Large intestine (tissue), 3 donors: ENCODE measurements at regions not wholly inside any gene's neighbourhood (a gene's known extent, or its start where the extent isn't known, plus 50 kb on each side); places are given as distances from the start of the nearest gene placed in this dataset.

Source experiments
- DNase-seq, 2 donors: peaks; one replicate each; pipeline versions ENCODE4 v3.0.0 to v3.0.0-alpha.2; 2013
- H3K27ac ChIP-seq: one replicate; pipeline ENCODE4 v1.5.1; 2013; ENCODE audit warnings: low read length
- H3K27me3 ChIP-seq: 2 replicates; pipeline ENCODE4 v1.6.1; 2013; ENCODE audit warnings: low read length; ENCODE audit not compliant: control insufficient read depth, insufficient read depth
- H3K36me3 ChIP-seq: 2 replicates; pipeline ENCODE4 v1.6.1; 2013; ENCODE audit warnings: low read length; ENCODE audit not compliant: control insufficient read depth, insufficient read depth
- H3K4me1 ChIP-seq: one replicate; pipeline ENCODE4 v1.6.1; 2013; ENCODE audit warnings: low read length; ENCODE audit not compliant: control insufficient read depth, insufficient read depth
- H3K4me3 ChIP-seq: one replicate; pipeline ENCODE4 v1.5.1; 2013; ENCODE audit warnings: low read length
- H3K9me3 ChIP-seq: one replicate; pipeline ENCODE4 v1.6.1; 2013; ENCODE audit warnings: mild to moderate bottlenecking, low read depth, low read length, moderate library complexity; ENCODE audit not compliant: control insufficient read depth
- WGBS: methylation state at CpG from one replicate; pipeline ENCODE4 v1.1.5; 2013; ENCODE audit warnings: low lambda C conversion rate; ENCODE audit not compliant: insufficient coverage; 5-methylcytosine and 5-hydroxymethylcytosine counted together

- Histone ChIP-seq H3K36me3 (no peaks in the 10 kb centered on the region), H3K4me1 (no peaks in the 10 kb centered on the region), H3K9me3 (peaks cover 26% of the 10 kb centered on the region), H3K27me3 (no peaks in the 10 kb centered on the region), H3K27ac (no peak overlapping the region), H3K4me3 (no peak overlapping the region)
- no CpG with 5 or more reads among the region's 34 CpGs for WGBS
- no peak for DNase-seq
These were observed 589.2 kb upstream of the SALL3 start for GRCh38 chr18:78390348-78390951.

GRCh38 chr18:78390952-78391348 lies 588.7 kb upstream of the SALL3 start:
- Histone ChIP-seq H3K4me3 (no peak overlapping the region), H3K4me1 (no peaks in the 10 kb centered on the region), H3K9me3 (peaks cover 27% of the 10 kb centered on the region), H3K27ac (no peak overlapping the region), H3K36me3 (no peaks in the 10 kb centered on the region), H3K27me3 (no peaks in the 10 kb centered on the region)
- no peak for DNase-seq
- no CpG with 5 or more reads among the region's 33 CpGs for WGBS

DNA sequence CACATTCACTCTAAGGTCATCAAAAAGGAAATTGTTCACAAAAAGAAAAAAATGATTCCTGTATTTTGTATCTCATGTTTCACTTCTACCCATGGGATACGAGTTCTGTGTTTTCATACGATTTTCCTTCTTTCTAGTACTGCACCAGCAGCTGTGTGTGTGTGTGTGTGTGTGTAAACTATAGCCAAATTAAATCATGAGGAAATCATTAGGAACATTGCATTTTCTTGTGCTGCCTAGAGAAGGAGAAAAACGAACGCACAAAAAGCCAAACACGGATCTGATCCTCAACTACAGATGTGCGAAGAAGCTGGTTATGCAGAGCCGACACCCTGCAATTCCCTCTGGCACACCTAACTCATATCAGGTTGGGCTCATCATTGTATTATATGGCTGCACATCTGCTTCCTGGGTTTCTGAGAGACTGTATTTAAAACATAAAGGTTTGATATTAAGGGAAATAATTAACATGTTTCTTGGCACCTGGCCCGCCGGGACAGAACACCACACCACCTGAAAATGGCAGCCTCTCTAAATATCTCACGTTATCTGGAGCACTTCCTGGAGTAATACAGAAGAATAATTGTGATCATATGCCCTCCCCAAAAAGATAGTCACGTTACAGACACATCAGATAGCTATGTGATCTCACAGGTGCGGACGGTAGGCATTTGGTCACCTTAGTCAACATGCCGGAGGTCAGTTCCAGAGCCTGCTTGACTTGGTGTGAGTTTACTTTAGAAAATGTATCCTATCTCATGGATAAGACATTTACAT lies 586.3 kb upstream of the SALL3 start:
- no peaks in the 10 kb centered on the region for H3K27me3 ChIP-seq
- H3K4me1 ChIP-seq = no peaks in the 10 kb centered on the region
- WGBS = no CpG with 5 or more reads among the region's 14 CpGs
- H3K36me3 ChIP-seq = no peaks in the 10 kb centered on the region
- H3K4me3 ChIP-seq = no peak overlapping the region
- H3K9me3 ChIP-seq = peaks cover 30% of the 10 kb centered on the region
- DNase-seq = no peak
- H3K27ac ChIP-seq = no peak overlapping the region

DNA sequence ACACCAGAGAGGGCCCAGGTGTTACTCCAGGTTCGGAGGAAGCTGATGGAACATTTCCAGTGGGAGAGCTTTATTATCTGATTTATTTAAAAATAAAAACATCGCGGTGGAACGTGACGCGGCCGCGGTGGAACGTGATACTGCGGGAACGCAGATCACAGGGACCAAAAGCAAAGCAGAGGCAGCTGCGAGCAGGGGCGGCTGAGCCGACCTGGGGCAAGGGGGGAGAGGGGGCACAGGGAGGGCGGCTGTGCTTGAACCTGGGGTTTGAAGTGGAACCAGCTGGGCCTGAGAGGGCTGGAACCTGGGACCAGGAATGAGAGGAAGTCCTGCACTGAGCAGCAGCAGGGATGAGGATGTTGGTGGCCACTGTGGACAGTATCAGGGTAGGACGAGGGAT lies 583.5 kb upstream of the SALL3 start:
- Histone ChIP-seq H3K4me1 (no peaks in the 10 kb centered on the region), H3K36me3 (no peaks in the 10 kb centered on the region), H3K27ac (no peak overlapping the region), H3K27me3 (no peaks in the 10 kb centered on the region), H3K9me3 (peaks cover 13% of the 10 kb centered on the region), H3K4me3 (no peak overlapping the region)
- 98% methylated on average over 11 of the region's 16 CpGs for WGBS
- DNase-seq = no peak

- DNase-seq = no peak
- Histone ChIP-seq H3K9me3 (peaks cover 8% of the 10 kb centered on the region), H3K27me3 (no peaks in the 10 kb centered on the region), H3K36me3 (no peaks in the 10 kb centered on the region), H3K4me3 (no peak overlapping the region), H3K4me1 (no peaks in the 10 kb centered on the region), H3K27ac (no peak overlapping the region)
- WGBS = no CpG with 5 or more reads among the region's 10 CpGs
These were observed 582.9 kb upstream of the SALL3 start for GRCh38 chr18:78396756-78397155.

DNA sequence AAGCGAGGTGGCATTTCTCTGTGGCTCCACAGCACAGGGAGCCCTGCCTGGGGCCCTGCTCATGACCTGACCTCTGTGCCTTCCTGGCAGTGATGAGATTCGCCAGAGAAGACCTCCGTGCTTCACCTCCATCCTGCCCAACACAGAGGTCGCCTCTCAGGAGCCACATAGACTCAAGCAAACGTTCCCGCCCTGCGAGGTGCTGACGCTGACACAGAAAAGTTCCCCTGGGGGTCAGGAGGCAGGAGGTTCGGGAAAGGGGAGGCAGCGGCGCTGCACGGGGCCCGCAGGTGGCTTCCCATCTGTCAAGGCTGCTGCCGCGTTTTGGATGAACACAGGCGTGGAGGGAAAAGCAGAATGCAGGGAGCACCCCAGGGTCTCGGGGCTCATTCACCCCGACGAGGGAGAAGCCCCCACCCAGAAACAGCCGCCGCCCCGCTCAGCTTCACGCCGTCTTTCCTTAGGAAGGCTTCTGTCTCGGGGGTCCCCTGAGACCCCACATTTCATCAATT lies 579.6 kb upstream of the SALL3 start:
- WGBS = no CpG with 5 or more reads among the region's 25 CpGs
- H3K27ac ChIP-seq = no peak overlapping the region

DNA sequence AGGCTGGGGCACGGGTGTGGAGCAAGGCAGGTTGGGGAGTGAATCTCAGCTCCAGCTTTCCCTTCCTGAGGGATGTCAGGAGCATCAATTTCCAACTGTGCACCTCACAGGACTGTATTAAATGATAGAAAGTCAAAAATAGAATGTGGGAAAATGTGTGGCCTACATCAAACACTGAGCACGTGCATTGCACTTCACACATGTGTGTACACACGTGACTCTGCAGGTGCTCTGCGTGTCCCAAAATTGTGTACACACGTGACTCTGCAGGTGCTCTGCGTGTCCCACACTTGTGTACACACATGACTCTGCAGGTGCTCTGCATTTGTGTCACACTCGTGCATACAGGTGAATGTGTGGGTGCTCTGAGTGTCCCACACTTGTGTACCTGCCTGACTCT lies 577.2 kb upstream of the SALL3 start:
- Histone ChIP-seq H3K27ac (no peak overlapping the region), H3K4me3 (no peak overlapping the region), H3K9me3 (peaks cover 8% of the 10 kb centered on the region), H3K4me1 (no peaks in the 10 kb centered on the region), H3K27me3 (no peaks in the 10 kb centered on the region), H3K36me3 (no peaks in the 10 kb centered on the region)
- DNase-seq = no peak
- WGBS = no CpG with 5 or more reads among the region's 7 CpGs

More for the DNA sequence above, 579.6 kb upstream of the SALL3 start:
- no peaks in the 10 kb centered on the region for H3K27me3 ChIP-seq
- peaks cover 11% of the 10 kb centered on the region for H3K9me3 ChIP-seq
- H3K4me1 ChIP-seq = no peaks in the 10 kb centered on the region
- H3K36me3 ChIP-seq = no peaks in the 10 kb centered on the region
- no peak for DNase-seq
- H3K4me3 ChIP-seq = no peak overlapping the region

GRCh38 chr18:78402966-78403365 lies 576.7 kb upstream of the SALL3 start:
- WGBS = no CpG with 5 or more reads among the region's 7 CpGs
- H3K36me3 ChIP-seq = no peaks in the 10 kb centered on the region

GRCh38 chr18:78403371-78403770 lies 576.2 kb upstream of the SALL3 start:
- no peaks in the 10 kb centered on the region for H3K4me1 ChIP-seq
- no peak for DNase-seq
- no peak overlapping the region for H3K4me3 ChIP-seq
- WGBS = 60% methylated on average over 1 of the region's 9 CpGs
- no peaks in the 10 kb centered on the region for H3K36me3 ChIP-seq
- H3K9me3 ChIP-seq = peaks cover 8% of the 10 kb centered on the region
- H3K27ac ChIP-seq = no peak overlapping the region
- H3K27me3 ChIP-seq = no peaks in the 10 kb centered on the region

More at GRCh38 chr18:78402966-78403365, 576.7 kb upstream of the SALL3 start:
- H3K27ac ChIP-seq = no peak overlapping the region
- DNase-seq = no peak
- H3K27me3 ChIP-seq = no peaks in the 10 kb centered on the region
- H3K4me1 ChIP-seq = no peaks in the 10 kb centered on the region
- H3K9me3 ChIP-seq = peaks cover 8% of the 10 kb centered on the region
- no peak overlapping the region for H3K4me3 ChIP-seq

- no peak overlapping the region for H3K27ac ChIP-seq
- no peaks in the 10 kb centered on the region for H3K27me3 ChIP-seq
- no peaks in the 10 kb centered on the region for H3K36me3 ChIP-seq
- DNase-seq = no peak
- no CpG with 5 or more reads among the region's 16 CpGs for WGBS
- no peak overlapping the region for H3K4me3 ChIP-seq
- no peaks in the 10 kb centered on the region for H3K4me1 ChIP-seq
- peaks cover 4% of the 10 kb centered on the region for H3K9me3 ChIP-seq
These were observed 573.9 kb upstream of the SALL3 start for GRCh38 chr18:78405763-78406162.
